Neuronal stem cell (in vitro differentiated cells): ENCODE measurements at regions not wholly inside any gene's neighbourhood (a gene's known extent, or its start where the extent isn't known, plus 50 kb on each side); places are given as distances from the start of the nearest gene placed in this dataset.

ENCODE experiments used
- DNase-seq: peaks from one replicate; pipeline ENCODE4 v3.0.0-alpha.2; 2013; ENCODE audit warnings: low spot score
- H2AFZ ChIP-seq: one replicate; pipeline ENCODE4 v1.6.1; 2013; ENCODE audit warnings: mild to moderate bottlenecking, low read length, inconsistent platforms
- H2AK5ac ChIP-seq: 2 replicates; pipeline ENCODE4 v1.6.1; 2013; ENCODE audit warnings: low read depth, mild to moderate bottlenecking, inconsistent platforms, low read length, moderate library complexity, mixed read lengths
- H2BK120ac ChIP-seq: 2 replicates; pipeline ENCODE4 v1.6.1; 2013; ENCODE audit warnings: low read depth, mild to moderate bottlenecking, inconsistent platforms, low read length, moderate library complexity, mixed read lengths
- H2BK12ac ChIP-seq: one replicate; pipeline ENCODE4 v1.6.1; 2013; ENCODE audit warnings: low read length, inconsistent platforms
- H2BK15ac ChIP-seq: 2 replicates; pipeline ENCODE4 v1.6.1; 2013; ENCODE audit warnings: mild to moderate bottlenecking, low read length, inconsistent platforms, mixed read lengths
- H2BK5ac ChIP-seq: one replicate; pipeline ENCODE4 v1.6.1; 2013; ENCODE audit warnings: inconsistent platforms, mild to moderate bottlenecking, low read length, moderate library complexity
- H3K14ac ChIP-seq: one replicate; pipeline ENCODE4 v1.6.1; 2013; ENCODE audit warnings: low read length, inconsistent platforms
- H3K18ac ChIP-seq: 2 replicates; pipeline ENCODE4 v1.6.1; 2013; ENCODE audit warnings: low read length, inconsistent platforms
- H3K23ac ChIP-seq: 2 replicates; pipeline ENCODE4 v1.6.1; 2013; ENCODE audit warnings: low read depth, mild to moderate bottlenecking, mixed read lengths, low read length, inconsistent platforms; ENCODE audit not compliant: poor library complexity
- H3K27ac ChIP-seq: replicated peaks from 3 replicates; pipeline ENCODE4 v1.5.1; 2013; ENCODE audit warnings: low read length, inconsistent platforms
- H3K27me3 ChIP-seq, 3 experiments: 2 replicates each; pipeline ENCODE4 v1.6.1; 2013; ENCODE audit warnings: low read length in 3 of 3, mild to moderate bottlenecking in 2 of 3, inconsistent platforms in 1 of 3, low read depth in 1 of 3, mixed read lengths in 1 of 3, moderate library complexity in 1 of 3; ENCODE audit not compliant: control insufficient read depth in 3 of 3, insufficient read depth in 3 of 3
- H3K36me3 ChIP-seq, 2 donors: replicated peaks in 1 of 2; 2 replicates each; pipeline ENCODE4 v1.6.1; 2013; ENCODE audit warnings: low read length in 2 of 2; ENCODE audit not compliant: control insufficient read depth in 2 of 2, insufficient read depth in 2 of 2
- H3K4ac ChIP-seq: 2 replicates; pipeline ENCODE4 v1.6.1; 2013; ENCODE audit warnings: inconsistent platforms, mild to moderate bottlenecking, low read length, moderate library complexity
- H3K4me1 ChIP-seq, 2 donors: 1 replicate in 1 of 2; 2 replicates in 1 of 2; pipeline ENCODE4 v1.6.1; 2013; ENCODE audit warnings: low read length in 2 of 2, low read depth in 1 of 2; ENCODE audit not compliant: control insufficient read depth in 2 of 2, insufficient read depth in 1 of 2
- H3K4me2 ChIP-seq: one replicate; pipeline ENCODE4 v1.6.1; 2013; ENCODE audit warnings: mild to moderate bottlenecking, low read length, inconsistent platforms; ENCODE audit not compliant: insufficient read depth, poor library complexity, severe bottlenecking
- H3K4me3 ChIP-seq, 2 donors: 2 replicates each; pipeline ENCODE4 v1.5.1; 2013; ENCODE audit warnings: low read length in 2 of 2, mild to moderate bottlenecking in 2 of 2, inconsistent platforms in 1 of 2, moderate library complexity in 1 of 2
- H3K79me1 ChIP-seq: one replicate; pipeline ENCODE4 v1.6.1; 2013; ENCODE audit warnings: low read depth, mild to moderate bottlenecking, inconsistent platforms, low read length, moderate library complexity
- H3K9ac ChIP-seq: one replicate; pipeline ENCODE4 v1.6.1; 2013; ENCODE audit warnings: mild to moderate bottlenecking, low read depth, low read length, inconsistent platforms; ENCODE audit not compliant: poor library complexity
- H3K9me3 ChIP-seq, 2 donors: replicated peaks in 1 of 2; 2 replicates each; pipeline versions ENCODE3 to v1.6.1; 2013; ENCODE audit warnings: low read length in 2 of 2, mild to moderate bottlenecking in 2 of 2, inconsistent platforms in 1 of 2, low read depth in 1 of 2, mixed read lengths in 1 of 2, moderate library complexity in 1 of 2; ENCODE audit not compliant: control insufficient read depth in 2 of 2, insufficient read depth in 1 of 2
- H4K8ac ChIP-seq: one replicate; pipeline ENCODE4 v1.6.1; 2013; ENCODE audit warnings: low read depth, mild to moderate bottlenecking, inconsistent platforms, low read length, moderate library complexity
- H4K91ac ChIP-seq: one replicate; pipeline ENCODE4 v1.6.1; 2013; ENCODE audit warnings: low read length, low read depth, mild to moderate bottlenecking, inconsistent platforms; ENCODE audit not compliant: poor library complexity
- WGBS, 2 donors: extraction: QIAGEN DNeasy Blood & Tissue Kit; methylation state at CpG; one replicate each; pipeline ENCODE4 v1.1.7; 2013; ENCODE audit warnings: missing lambda C conversion rate in 2 of 2, mixed read lengths in 1 of 2; ENCODE audit not compliant: insufficient read length in 2 of 2, insufficient replicate concordance in 1 of 2; ENCODE audit errors: extremely low coverage in 2 of 2; 5-methylcytosine and 5-hydroxymethylcytosine counted together

DNA sequence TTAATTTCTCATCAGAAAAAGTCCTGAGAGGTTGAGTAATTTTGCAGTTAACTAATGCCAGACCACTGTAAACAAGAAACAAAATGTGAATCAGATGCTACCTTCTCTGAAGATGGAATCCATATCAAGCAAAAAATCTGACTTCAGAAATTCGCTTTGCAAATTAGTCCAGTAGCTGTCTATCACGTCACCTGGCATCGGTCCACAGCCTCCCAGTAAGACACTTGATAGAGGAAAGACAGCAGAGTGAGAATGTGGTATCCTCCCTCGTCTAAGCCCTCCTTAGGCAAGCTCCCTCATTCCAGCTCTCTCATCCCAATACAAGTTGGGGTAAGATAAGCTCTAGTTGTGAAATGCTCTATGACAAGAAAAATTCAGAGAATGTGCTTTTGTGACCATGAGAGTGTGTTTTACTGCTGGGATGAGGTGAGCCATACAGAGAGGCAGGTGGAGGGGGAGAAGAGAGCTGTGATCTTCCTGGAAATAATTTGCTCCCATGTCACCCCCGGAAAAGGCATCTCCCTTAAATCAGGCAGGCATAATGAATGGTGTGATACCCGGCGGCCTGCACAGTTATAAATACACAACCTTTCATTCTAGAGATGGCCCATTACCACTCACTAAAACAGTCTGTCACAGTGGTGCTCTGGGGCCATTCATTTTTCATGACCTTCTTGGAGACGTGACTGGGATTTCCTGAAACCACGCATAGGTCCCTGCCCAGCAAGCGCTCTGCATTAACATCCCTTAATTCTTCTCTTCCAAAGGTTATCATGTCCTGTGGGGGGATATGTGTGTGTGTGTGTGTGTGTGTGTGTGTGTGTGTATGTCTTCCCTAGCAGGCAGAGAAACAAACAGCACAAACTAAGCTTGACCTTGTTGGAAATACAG, 602.0 kb upstream of the KCNMB2 start:
- no peak overlapping the region for H2BK5ac ChIP-seq
- no peak overlapping the region for H2BK15ac ChIP-seq
- H3K9ac ChIP-seq: no peak overlapping the region
- H3K27ac ChIP-seq: no peak overlapping the region
- H3K79me1 ChIP-seq: no peaks in the 10 kb centered on the region
- no peaks in the 10 kb centered on the region for H3K27me3 ChIP-seq
- no peak overlapping the region for H3K4ac ChIP-seq
- no CpG with 5 or more reads among the region's 10 CpGs for WGBS, 2 donors
- H3K36me3 ChIP-seq: no peaks in the 10 kb centered on the region
- H2AK5ac ChIP-seq: no peak overlapping the region
- no peak overlapping the region for H2BK12ac ChIP-seq
- peak overlapping the region; percentile 21 for H2AFZ ChIP-seq
- no peak overlapping the region for H3K23ac ChIP-seq
- H3K9me3 ChIP-seq: no peaks in the 10 kb centered on the region
- H3K4me3 ChIP-seq: no peak overlapping the region
- H4K8ac ChIP-seq: no peak overlapping the region
- no peak overlapping the region for H3K14ac ChIP-seq
- H3K4me2 ChIP-seq: no peak overlapping the region
- no peak overlapping the region for H2BK120ac ChIP-seq
- H3K18ac ChIP-seq: no peak overlapping the region
- H3K4me1 ChIP-seq: peaks cover 5 to 13% of the 10 kb centered on the region in 2 donors
- H4K91ac ChIP-seq: no peak overlapping the region
- DNase-seq: no peak

DNA sequence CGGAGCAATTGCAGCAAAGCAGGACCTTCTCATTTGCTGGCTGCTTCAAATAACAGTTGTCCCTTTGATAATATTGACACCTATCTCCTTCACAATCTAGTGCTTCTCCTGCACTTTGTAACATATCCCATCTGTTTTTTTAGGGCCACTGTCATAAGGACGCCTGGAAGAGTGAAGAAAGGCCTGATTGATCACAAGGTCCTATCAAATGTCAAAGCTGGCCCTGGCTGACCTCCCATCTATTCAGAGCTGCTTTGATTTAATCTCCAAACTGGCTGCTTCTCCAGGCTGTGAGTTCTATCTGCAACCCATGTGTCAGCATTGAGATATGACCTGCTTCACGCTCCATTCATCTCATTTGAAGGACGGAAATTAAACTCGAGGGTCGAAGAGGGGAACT, 601.2 kb upstream of the KCNMB2 start:
- Histone ChIP-seq H3K4me1 (peaks cover 5 to 13% of the 10 kb centered on the region in 2 donors), H4K91ac (no peak overlapping the region), H3K27ac (no peak overlapping the region), H2BK15ac (no peak overlapping the region), H2BK120ac (no peak overlapping the region), H3K4ac (no peak overlapping the region), H2AFZ (peak overlapping the region; percentile 20), H3K23ac (no peak overlapping the region), H2BK5ac (no peak overlapping the region), H3K18ac (no peak overlapping the region), H2AK5ac (no peak overlapping the region), H3K27me3 (no peaks in the 10 kb centered on the region), H2BK12ac (no peak overlapping the region), H3K9me3 (no peaks in the 10 kb centered on the region), H3K79me1 (no peaks in the 10 kb centered on the region), H3K9ac (no peak overlapping the region), H3K36me3 (no peaks in the 10 kb centered on the region), H3K14ac (no peak overlapping the region), H3K4me2 (no peak overlapping the region), H4K8ac (no peak overlapping the region), H3K4me3 (no peak overlapping the region)
- no peak for DNase-seq
- WGBS, 2 donors: no CpG with 5 or more reads among the region's 6 CpGs

DNA sequence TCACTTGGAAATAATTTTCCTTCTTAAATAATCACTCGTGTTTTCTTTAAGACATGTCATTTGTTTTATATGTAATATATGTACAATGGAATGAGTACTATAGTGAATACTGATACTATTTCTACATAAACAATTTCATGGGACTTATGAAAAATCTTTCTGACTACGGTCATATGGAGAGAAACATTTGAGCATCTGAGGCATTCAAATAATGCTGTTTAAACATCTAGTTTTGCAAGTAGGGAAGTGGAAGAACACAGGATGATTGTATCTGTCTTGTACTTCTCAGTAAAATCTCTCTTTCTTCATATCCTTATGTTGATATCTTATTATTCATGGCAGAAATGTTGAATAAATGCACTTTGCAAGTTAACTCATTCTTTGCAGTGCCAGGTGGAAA, 599.5 kb upstream of the KCNMB2 start:
- no peak overlapping the region for H3K4ac ChIP-seq
- H2BK120ac ChIP-seq: no peak overlapping the region
- no peak overlapping the region for H3K4me2 ChIP-seq
- H3K27me3 ChIP-seq: no peaks in the 10 kb centered on the region
- no peak overlapping the region for H2BK12ac ChIP-seq
- H2AFZ ChIP-seq: no peak overlapping the region
- H3K9me3 ChIP-seq: no peaks in the 10 kb centered on the region
- H3K27ac ChIP-seq: no peak overlapping the region
- no peak overlapping the region for H3K4me3 ChIP-seq
- no peak overlapping the region for H2AK5ac ChIP-seq
- no peak overlapping the region for H3K18ac ChIP-seq
- no peak overlapping the region for H2BK5ac ChIP-seq
- peaks cover 5 to 13% of the 10 kb centered on the region in 2 donors for H3K4me1 ChIP-seq
- H4K91ac ChIP-seq: no peak overlapping the region
- DNase-seq: no peak
- H3K36me3 ChIP-seq: no peaks in the 10 kb centered on the region
- no peak overlapping the region for H4K8ac ChIP-seq
- no peak overlapping the region for H3K9ac ChIP-seq
- H3K14ac ChIP-seq: no peak overlapping the region
- H3K79me1 ChIP-seq: no peaks in the 10 kb centered on the region
- no peak overlapping the region for H2BK15ac ChIP-seq
- H3K23ac ChIP-seq: no peak overlapping the region
- WGBS, 2 donors: no CpG with 5 or more reads among the region's 2 CpGs

DNA sequence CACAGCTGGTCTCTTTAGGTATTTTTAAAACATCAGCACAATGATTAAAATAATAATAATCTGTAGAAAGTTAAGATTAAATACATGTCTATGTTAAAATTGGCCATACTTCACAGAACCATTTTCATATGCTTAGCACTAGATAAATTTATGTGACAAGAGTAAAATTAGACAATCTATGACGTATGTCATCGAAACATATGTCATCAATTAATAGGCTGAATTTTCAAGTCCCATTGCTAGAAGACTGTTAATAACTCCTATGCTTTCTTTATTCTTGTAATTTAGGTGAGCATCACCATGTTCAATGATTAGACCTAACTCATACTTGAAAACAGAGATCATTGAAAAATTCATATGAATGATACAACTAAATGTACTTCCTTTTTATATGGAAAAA, 593.3 kb upstream of the KCNMB2 start:
- Histone ChIP-seq H2BK12ac (no peak overlapping the region), H3K79me1 (no peaks in the 10 kb centered on the region), H3K23ac (no peak overlapping the region), H3K9me3 (no peaks in the 10 kb centered on the region), H3K4me3 (no peak overlapping the region), H3K18ac (no peak overlapping the region), H3K9ac (no peak overlapping the region), H4K91ac (no peak overlapping the region), H3K27ac (no peak overlapping the region), H2BK120ac (no peak overlapping the region), H3K36me3 (no peaks in the 10 kb centered on the region), H3K4me2 (no peak overlapping the region), H3K14ac (no peak overlapping the region), H2BK5ac (no peak overlapping the region), H2AK5ac (no peak overlapping the region), H3K27me3 (no peaks in the 10 kb centered on the region), H3K4ac (no peak overlapping the region), H2BK15ac (no peak overlapping the region), H4K8ac (no peak overlapping the region), H3K4me1 (no peaks in the 10 kb centered on the region), H2AFZ (no peak overlapping the region)
- no peak for DNase-seq
- no CpG with 5 or more reads among the region's 2 CpGs for WGBS, 2 donors
